ENCODE measurements at regions not wholly inside any gene's neighbourhood (a gene's known extent, or its start where the extent isn't known, plus 50 kb on each side); places are given as distances from the start of the nearest gene placed in this dataset.

DNA sequence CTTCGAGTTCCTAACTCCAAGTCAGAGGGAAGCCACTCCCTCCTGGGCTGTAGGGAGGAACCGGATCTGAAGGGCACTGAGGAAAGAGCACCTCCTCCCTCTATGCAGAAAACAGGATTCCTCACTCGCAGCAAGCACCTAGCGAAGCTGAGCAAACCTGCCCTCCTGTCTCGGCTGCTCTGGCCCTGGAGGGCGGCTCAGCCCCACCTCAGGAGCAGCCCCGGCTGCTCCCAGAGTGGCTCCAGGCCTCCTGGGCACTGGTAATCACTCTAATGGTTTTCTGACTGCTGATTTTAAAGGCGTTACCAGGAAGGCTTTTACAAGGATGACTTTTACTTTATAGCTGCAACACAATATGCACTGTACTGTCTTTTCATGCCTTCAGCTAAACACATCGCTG is 312.5 kb downstream of the TEX29 start:
- TF ChIP-seq, protein P1, sequence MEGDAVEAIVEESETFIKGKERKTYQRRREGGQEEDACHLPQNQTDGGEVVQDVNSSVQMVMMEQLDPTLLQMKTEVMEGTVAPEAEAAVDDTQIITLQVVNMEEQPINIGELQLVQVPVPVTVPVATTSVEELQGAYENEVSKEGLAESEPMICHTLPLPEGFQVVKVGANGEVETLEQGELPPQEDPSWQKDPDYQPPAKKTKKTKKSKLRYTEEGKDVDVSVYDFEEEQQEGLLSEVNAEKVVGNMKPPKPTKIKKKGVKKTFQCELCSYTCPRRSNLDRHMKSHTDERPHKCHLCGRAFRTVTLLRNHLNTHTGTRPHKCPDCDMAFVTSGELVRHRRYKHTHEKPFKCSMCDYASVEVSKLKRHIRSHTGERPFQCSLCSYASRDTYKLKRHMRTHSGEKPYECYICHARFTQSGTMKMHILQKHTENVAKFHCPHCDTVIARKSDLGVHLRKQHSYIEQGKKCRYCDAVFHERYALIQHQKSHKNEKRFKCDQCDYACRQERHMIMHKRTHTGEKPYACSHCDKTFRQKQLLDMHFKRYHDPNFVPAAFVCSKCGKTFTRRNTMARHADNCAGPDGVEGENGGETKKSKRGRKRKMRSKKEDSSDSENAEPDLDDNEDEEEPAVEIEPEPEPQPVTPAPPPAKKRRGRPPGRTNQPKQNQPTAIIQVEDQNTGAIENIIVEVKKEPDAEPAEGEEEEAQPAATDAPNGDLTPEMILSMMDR (IDR thresholded peaks at IDR 0.05) = no peak
- no peak for TF ChIP-seq POLR2A (IDR thresholded peaks at IDR 0.05)
